ENCODE measurements at regions not wholly inside any gene's neighbourhood (a gene's known extent, or its start where the extent isn't known, plus 50 kb on each side); places are given as distances from the start of the nearest gene placed in this dataset.
A peak's percentile ranks its signal among the peaks of the same experiment; 100 is the strongest.

GRCh38 chr6:90722648-90723047, 135.8 kb upstream of the MAP3K7 start:
- DNase-seq = no peak

- DNase-seq = no peak
Measured at GRCh38 chr6:90720404-90720803, 133.5 kb upstream of the MAP3K7 start.

- DNase-seq = no peak
Measured at GRCh38 chr6:90719321-90720195, 132.7 kb upstream of the MAP3K7 start.

- DNase-seq = no peak
Measured at GRCh38 chr6:90716376-90716775, 129.5 kb upstream of the MAP3K7 start.

GRCh38 chr6:90715093-90715655, 128.3 kb upstream of the MAP3K7 start:
- DNase-seq = no peak

- DNase-seq = no peak
Measured at GRCh38 chr6:90714319-90714718, 127.4 kb upstream of the MAP3K7 start.

GRCh38 chr6:90712114-90712513, 125.2 kb upstream of the MAP3K7 start:
- no peak for DNase-seq

GRCh38 chr6:90709431-90709996, 122.6 kb upstream of the MAP3K7 start:
- no peak for DNase-seq

- no peak for DNase-seq
Measured at GRCh38 chr6:90708206-90708737, 121.4 kb upstream of the MAP3K7 start.

GRCh38 chr6:90707246-90707645, 120.4 kb upstream of the MAP3K7 start:
- DNase-seq = no peak

- no peak for DNase-seq
Measured at GRCh38 chr6:90703336-90703735, 116.5 kb upstream of the MAP3K7 start.

- no peak for DNase-seq
Measured at GRCh38 chr6:90701926-90702325, 115.1 kb upstream of the MAP3K7 start.

GRCh38 chr6:90701146-90701781, 114.4 kb upstream of the MAP3K7 start:
- DNase-seq = peak; percentile 4

GRCh38 chr6:90695316-90695715, 108.4 kb upstream of the MAP3K7 start:
- no peak for DNase-seq

- DNase-seq = no peak
Measured at GRCh38 chr6:90694802-90695201, 107.9 kb upstream of the MAP3K7 start.

GRCh38 chr6:90691823-90692222, 105.0 kb upstream of the MAP3K7 start:
- no peak for DNase-seq

GRCh38 chr6:90689172-90689571, 102.3 kb upstream of the MAP3K7 start:
- DNase-seq = no peak

GRCh38 chr6:90687775-90688380, 101.0 kb upstream of the MAP3K7 start:
- no peak for DNase-seq

- no peak for DNase-seq
Measured at GRCh38 chr6:90681863-90682262, 95.0 kb upstream of the MAP3K7 start.

GRCh38 chr6:90678049-90678779, 91.3 kb upstream of the MAP3K7 start:
- DNase-seq = no peak

GRCh38 chr6:90677440-90677839, 90.6 kb upstream of the MAP3K7 start:
- DNase-seq = no peak

Measured in hematopoietic multipotent progenitor cell treated with erythropoietin and hydrocortisone succinate and interleukin-3 and kit ligand, for 6 days (in vitro differentiated cells).